ENCODE measurements at regions not wholly inside any gene's neighbourhood (a gene's known extent, or its start where the extent isn't known, plus 50 kb on each side); places are given as distances from the start of the nearest gene placed in this dataset.

DNA sequence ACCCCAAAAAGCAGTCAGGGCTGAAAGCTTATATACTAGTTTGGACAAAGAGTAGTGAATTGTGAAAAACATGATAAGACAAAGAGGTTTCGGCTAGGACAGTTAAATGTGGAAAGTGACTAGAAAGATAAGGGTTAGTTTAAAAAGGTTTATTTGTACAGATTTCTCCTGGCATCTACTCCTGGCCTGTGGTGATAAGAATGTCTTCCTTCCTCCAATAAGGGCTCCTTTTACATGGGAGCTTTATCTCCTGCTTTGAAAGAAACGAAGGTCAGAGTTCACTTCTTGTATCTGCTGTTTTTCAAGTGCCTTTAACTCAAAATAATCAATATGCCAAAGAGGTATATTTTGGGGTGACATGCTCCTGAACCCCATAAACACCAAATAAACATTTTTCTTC lies 776.1 kb upstream of the COX7C start:
- TF ChIP-seq, protein P1, sequence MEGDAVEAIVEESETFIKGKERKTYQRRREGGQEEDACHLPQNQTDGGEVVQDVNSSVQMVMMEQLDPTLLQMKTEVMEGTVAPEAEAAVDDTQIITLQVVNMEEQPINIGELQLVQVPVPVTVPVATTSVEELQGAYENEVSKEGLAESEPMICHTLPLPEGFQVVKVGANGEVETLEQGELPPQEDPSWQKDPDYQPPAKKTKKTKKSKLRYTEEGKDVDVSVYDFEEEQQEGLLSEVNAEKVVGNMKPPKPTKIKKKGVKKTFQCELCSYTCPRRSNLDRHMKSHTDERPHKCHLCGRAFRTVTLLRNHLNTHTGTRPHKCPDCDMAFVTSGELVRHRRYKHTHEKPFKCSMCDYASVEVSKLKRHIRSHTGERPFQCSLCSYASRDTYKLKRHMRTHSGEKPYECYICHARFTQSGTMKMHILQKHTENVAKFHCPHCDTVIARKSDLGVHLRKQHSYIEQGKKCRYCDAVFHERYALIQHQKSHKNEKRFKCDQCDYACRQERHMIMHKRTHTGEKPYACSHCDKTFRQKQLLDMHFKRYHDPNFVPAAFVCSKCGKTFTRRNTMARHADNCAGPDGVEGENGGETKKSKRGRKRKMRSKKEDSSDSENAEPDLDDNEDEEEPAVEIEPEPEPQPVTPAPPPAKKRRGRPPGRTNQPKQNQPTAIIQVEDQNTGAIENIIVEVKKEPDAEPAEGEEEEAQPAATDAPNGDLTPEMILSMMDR (IDR thresholded peaks at IDR 0.05; ENCODE audit: low read depth, low read length) = no peak
- TF ChIP-seq POLR2A (IDR thresholded peaks at IDR 0.05; ENCODE audit: extremely low read depth, insufficient read length) = no peak

Data from NB4 (cell line).